NB4 (cell line): ENCODE measurements at regions not wholly inside any gene's neighbourhood (a gene's known extent, or its start where the extent isn't known, plus 50 kb on each side); places are given as distances from the start of the nearest gene placed in this dataset.

Experiments used
- CTCF ChIP-seq: IDR thresholded peaks from one replicate; pipeline ENCODE4 v1.5.1; 2012; ENCODE audit warnings: low read depth, low read length
- MAX ChIP-seq: IDR thresholded peaks from 2 replicates; pipeline ENCODE4 v1.6.1; 2011; ENCODE audit warnings: low read depth, low read length
- MYC ChIP-seq: IDR thresholded peaks from 2 replicates; pipeline ENCODE4 v1.6.1; 2011; ENCODE audit warnings: low read depth, low read length
- POLR2A ChIP-seq: IDR thresholded peaks from 2 replicates; pipeline ENCODE4 v1.6.1; 2011; ENCODE audit warnings: mild to moderate bottlenecking; ENCODE audit not compliant: insufficient read length; ENCODE audit errors: extremely low read depth

GRCh38 chr13:24938966-24939365 lies 157.0 kb upstream of the PABPC3 start:
- no peak for TF ChIP-seq CTCF
- TF ChIP-seq MAX = no peak
- no peak for TF ChIP-seq POLR2A
- TF ChIP-seq MYC = no peak
